Epithelial cell of prostate (primary cell): ENCODE measurements at regions not wholly inside any gene's neighbourhood (a gene's known extent, or its start where the extent isn't known, plus 50 kb on each side); places are given as distances from the start of the nearest gene placed in this dataset.

Source experiments
- DNase-seq: peaks from one replicate; pipeline ENCODE4 v3.0.0-alpha.2; 2011; ENCODE audit warnings: low read depth, low spot score
- H3K27ac ChIP-seq: fragments of 450-650 bp; 2 replicates; pipeline ENCODE4 v1.5.1; 2017; ENCODE audit warnings: mild to moderate bottlenecking

- no peak overlapping the region for H3K27ac ChIP-seq
- DNase-seq, result no peak
Measured at GRCh38 chr18:64295839-64296238, 147.0 kb upstream of the LINC00305 start.

GRCh38 chr18:64294967-64295366 is 146.1 kb upstream of the LINC00305 start:
- H3K27ac ChIP-seq, result no peak overlapping the region
- DNase-seq, result no peak

- DNase-seq, result no peak
Measured at GRCh38 chr18:64288432-64288831, 139.5 kb upstream of the LINC00305 start.

GRCh38 chr18:64287926-64288325 is 139.0 kb upstream of the LINC00305 start:
- no peak for DNase-seq
- no peak overlapping the region for H3K27ac ChIP-seq

More at GRCh38 chr18:64288432-64288831, 139.5 kb upstream of the LINC00305 start:
- H3K27ac ChIP-seq, result no peak overlapping the region

GRCh38 chr18:64283059-64283458 is 134.2 kb upstream of the LINC00305 start:
- no peak for DNase-seq
- H3K27ac ChIP-seq, result no peak overlapping the region

GRCh38 chr18:64278026-64278425 is 129.1 kb upstream of the LINC00305 start:
- no peak for DNase-seq
- no peak overlapping the region for H3K27ac ChIP-seq

- no peak for DNase-seq
- H3K27ac ChIP-seq, result no peak overlapping the region
Measured at GRCh38 chr18:64276311-64277090, 127.6 kb upstream of the LINC00305 start.

GRCh38 chr18:64275593-64276300 is 126.9 kb upstream of the LINC00305 start:
- H3K27ac ChIP-seq, result no peak overlapping the region
- DNase-seq, result no peak

GRCh38 chr18:64273724-64274123 is 124.8 kb upstream of the LINC00305 start:
- H3K27ac ChIP-seq, result no peak overlapping the region
- no peak for DNase-seq

- no peak overlapping the region for H3K27ac ChIP-seq
- no peak for DNase-seq
Measured at GRCh38 chr18:64271975-64272659, 123.2 kb upstream of the LINC00305 start.

- no peak overlapping the region for H3K27ac ChIP-seq
- no peak for DNase-seq
Measured at GRCh38 chr18:64271246-64271645, 122.4 kb upstream of the LINC00305 start.

GRCh38 chr18:64270608-64271007 is 121.7 kb upstream of the LINC00305 start:
- H3K27ac ChIP-seq, result no peak overlapping the region
- DNase-seq, result no peak

GRCh38 chr18:64270121-64270520 is 121.2 kb upstream of the LINC00305 start:
- no peak overlapping the region for H3K27ac ChIP-seq

GRCh38 chr18:64264171-64264570 is 115.3 kb upstream of the LINC00305 start:
- no peak for DNase-seq
- no peak overlapping the region for H3K27ac ChIP-seq

More at GRCh38 chr18:64270121-64270520, 121.2 kb upstream of the LINC00305 start:
- DNase-seq, result no peak

- no peak for DNase-seq
- no peak overlapping the region for H3K27ac ChIP-seq
Measured at GRCh38 chr18:64260810-64261209, 111.9 kb upstream of the LINC00305 start.

- DNase-seq, result no peak
- H3K27ac ChIP-seq, result no peak overlapping the region
Measured at GRCh38 chr18:64259871-64260270, 111.0 kb upstream of the LINC00305 start.

GRCh38 chr18:64258111-64258650 is 109.3 kb upstream of the LINC00305 start:
- DNase-seq, result no peak
- no peak overlapping the region for H3K27ac ChIP-seq

GRCh38 chr18:64254399-64255093 is 105.7 kb upstream of the LINC00305 start:
- no peak for DNase-seq
- no peak overlapping the region for H3K27ac ChIP-seq

GRCh38 chr18:64253873-64254272 is 105.0 kb upstream of the LINC00305 start:
- no peak for DNase-seq
- no peak overlapping the region for H3K27ac ChIP-seq

- H3K27ac ChIP-seq, result no peak overlapping the region
- no peak for DNase-seq
Measured at GRCh38 chr18:64253222-64253621, 104.3 kb upstream of the LINC00305 start.
